Urothelium cell line (cell line): ENCODE measurements at regions not wholly inside any gene's neighbourhood (a gene's known extent, or its start where the extent isn't known, plus 50 kb on each side); places are given as distances from the start of the nearest gene placed in this dataset.
"Not testable (repeated sequence)": the region's sequence is repeated elsewhere in the genome, so short reads cannot be mapped to it uniquely, and the experiment has no call there.

Source experiments
- DNase-seq: peaks from one replicate; pipeline ENCODE4 v3.0.0; 2011; ENCODE audit warnings: low spot score, mixed read lengths
- FAIRE-seq: peaks from 2 replicates; lab custom pipeline; 2011; peaks lifted over from hg19 to GRCh38; lab: Jason Lieb, UNC

DNA sequence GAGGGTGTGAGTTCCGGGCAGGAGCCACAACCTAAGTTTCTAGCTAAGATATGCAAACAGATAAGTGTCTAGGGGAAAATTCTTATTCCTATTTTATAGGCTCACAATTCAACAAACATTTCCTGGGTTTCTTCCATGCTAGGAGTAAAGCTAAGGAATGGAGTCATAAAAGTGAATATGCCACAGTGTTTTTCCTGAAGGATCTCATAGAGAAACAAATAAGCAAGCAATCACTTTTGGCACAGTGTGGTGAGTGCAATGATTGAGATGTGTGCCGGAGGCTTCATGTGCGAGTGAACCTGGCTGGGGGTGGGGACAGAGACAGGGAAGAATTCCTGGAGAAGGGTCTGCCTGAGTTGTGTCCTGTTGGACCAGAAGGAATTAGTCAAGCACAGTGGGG is 147.4 kb downstream of the TENT5C start:
- DNase-seq (no peak), FAIRE-seq (no peak)

DNA sequence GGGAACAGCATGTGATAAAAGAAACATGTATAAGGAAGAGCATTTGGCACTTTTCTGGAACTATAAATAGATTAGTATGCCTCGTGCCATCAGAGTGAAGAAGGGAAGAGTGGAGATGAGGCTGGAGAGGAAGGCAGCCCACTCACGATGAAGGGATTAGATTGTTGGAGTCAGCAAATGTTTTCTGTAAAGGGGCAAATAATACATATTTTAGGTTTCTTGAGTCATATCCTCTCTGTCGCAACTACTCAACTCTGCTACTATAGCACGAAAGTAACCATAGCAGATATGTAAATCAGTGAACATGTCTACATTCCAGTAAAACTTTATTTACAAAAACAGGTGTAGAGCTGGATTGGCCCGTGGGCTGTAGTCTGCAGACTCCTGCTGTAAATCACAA is 147.8 kb downstream of the TENT5C start:
- no peak for FAIRE-seq
- no peak for DNase-seq

DNA sequence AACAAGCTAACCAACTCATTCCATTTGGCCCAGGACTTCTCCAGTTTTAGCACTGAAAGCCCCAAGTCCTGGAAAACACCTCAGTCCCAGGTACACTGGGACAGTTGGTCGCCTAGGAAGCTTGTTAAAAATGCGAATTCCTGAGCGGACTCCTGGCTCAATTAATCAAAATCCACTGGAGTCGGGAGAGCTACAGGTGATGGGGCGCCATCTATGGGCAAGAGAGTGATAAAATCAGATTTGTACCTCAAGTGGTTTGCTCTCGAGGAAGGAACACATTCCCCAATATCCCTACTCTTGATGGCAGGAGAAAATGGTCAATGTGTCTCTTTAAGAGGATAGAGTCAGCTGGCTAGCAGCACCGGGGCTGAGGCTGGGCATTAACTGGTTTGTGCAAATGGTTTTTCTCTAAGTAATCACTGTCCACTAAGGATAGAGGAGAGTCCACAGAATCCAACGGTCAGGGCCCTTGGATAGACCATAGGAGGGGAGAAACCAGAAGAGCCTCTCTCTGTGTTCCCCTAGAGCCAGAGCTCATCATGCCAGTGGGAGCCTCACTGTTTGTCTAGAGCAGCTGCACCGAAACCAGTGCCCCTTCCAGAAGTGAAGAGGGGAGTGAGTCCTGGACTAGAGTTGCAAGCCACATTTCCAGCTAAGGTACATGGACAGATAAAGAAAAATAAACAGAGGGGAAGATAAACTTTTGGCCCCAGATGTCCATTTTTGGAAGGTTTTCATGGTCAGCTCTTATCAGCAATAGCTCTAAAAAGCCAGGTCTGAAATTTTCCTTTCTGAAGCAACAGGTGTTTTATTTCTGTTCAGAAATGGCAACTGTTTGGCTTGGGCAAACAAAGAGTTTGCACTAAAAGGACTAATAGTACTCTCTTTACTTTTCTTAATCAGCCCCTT is 148.5 kb downstream of the TENT5C start:
- DNase-seq (peak; percentile 81), FAIRE-seq (no peak)

DNA sequence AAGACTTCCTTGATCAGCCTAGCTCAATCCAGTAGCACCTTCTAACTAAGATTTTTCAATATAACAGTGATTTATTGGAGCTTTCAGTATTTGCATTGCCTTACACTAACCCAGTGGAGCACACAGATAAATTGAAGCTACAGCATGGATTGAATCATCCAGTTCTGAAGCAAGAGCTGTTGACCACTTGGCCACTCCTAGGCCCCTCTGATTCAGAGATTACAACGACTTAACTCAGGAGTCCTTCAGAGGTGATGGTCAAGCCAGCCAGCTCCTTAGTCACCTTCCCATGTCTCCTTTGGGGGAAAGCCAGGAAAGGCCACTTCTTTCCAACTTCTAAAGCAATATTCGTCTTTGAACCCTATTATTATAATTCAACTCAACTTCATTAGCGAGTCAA is 151.8 kb downstream of the TENT5C start:
- DNase-seq (no peak), FAIRE-seq (no peak)

DNA sequence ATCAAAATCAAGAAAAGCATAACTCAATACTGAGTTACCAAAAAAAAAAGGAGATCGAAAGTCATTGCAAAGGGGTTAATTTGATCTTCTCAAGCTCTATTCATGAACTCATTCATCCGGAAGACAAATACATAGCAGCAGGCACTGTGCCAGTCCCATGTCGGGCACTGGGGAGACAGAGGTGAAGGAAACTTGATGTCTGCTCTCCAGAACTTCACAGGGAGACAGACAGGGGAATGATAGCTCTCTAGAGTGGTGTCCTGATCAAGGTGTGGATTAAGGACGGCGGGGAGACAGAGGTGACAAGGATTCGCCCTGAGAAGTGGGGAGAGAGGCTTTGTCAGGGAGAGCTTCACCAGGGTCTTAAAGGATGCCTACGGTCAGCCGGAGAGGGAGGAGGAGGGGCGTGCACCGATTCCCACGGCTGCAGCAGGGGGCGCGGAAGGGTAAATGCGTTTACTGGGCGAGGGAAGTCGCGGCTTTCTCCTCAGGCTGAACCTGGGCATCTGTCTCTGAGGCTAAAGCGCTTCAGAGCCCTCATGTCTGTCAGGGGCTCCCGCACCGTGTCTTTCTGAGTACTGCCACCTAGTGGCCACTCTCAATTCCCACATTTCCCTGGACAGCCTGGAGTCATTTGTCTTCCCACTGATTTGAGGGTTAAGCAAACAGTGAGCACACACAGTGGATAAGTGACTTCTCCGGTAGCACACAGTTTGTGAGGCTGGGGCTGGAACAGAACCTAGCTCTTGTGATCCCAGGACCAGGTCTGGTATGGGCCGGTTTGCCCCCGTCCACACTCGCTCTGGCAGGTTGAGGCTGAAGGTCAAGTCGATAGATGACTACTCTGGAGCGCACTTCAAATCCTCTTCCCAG is 152.8 kb downstream of the TENT5C start:
- DNase-seq = peak; percentile 90
- no peak for FAIRE-seq

DNA sequence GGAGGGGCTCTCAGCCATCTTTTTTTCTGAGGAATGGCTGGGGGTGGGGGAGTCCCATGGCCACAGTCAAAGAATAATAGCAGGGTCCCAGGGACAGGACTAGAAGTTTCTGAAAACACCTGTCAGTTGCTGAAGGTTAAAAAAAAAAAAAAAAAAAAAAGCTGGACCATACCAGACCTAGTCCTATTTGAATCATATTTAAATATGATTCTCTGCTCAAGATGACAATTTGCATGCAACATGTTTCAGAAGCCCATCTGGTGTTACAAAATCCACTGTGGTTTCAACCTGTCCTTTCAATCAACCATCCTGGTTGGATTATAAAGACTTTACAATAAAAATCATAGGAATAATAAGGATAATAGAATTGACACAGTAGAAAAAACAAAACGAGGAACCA is 153.7 kb downstream of the TENT5C start:
- FAIRE-seq (no peak), DNase-seq (no peak)

DNA sequence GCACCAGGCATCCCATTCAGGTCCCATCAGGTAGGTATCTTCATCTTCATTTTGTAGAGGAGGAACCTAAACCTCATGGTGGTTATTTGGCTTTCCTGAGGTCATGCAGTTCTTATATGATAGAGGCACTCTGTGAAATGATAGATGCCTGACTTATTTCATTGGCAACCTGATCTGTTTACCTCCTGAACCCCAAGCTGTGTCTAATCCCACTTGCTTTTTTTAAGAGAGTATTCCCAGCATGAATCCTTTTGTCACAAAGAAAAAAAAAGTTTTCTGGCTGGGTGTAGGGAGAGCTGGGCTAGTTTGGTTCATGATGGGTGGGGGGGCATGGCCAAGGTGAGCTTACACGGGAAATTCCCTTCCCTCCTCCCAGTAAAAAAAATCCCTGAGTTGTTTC is 154.2 kb downstream of the TENT5C start:
- DNase-seq = no peak

DNA sequence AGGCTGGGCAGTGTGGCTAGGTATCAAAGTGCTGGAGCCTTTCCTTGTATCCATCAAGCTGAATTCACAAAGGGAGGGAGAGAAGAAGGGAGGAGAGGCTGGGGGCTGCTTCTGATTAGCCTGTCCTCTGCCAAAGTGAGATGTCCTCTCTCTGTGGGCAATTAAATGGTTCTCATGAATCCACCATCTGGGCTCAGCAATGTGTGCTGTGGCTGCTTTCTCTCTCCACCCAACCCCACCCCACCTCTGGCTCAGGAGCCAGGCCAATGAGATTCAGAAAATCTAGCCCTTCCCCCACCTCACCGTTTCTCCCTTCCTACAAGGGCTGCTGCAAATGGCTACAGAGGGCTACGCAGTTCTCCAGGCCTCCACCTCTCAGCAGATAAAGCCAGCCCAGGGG is 154.6 kb downstream of the TENT5C start:
- DNase-seq = no peak
- FAIRE-seq = no peak

More for the DNA sequence above, 154.2 kb downstream of the TENT5C start:
- no peak for FAIRE-seq

DNA sequence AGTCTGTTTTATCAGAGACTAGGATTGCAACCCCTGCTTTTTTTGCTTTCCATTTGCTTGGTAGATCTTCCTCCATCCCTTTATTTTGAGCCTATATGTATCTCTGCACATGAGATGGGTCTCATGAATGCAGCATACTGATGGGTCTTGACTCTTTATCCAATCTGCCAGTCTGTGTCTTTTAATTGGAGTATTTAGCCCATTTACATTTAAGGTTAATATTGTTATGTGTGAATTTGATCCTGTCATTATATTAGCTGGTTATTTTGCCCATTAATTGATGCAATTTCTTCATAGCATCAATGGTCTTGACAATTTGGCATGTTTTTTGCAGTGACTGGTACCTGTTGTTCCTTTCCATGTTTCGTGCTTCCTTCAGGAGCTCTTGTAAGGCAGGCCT is 161.7 kb downstream of the GDAP2 start:
- DNase-seq, FAIRE-seq: not testable (repeated sequence)

DNA sequence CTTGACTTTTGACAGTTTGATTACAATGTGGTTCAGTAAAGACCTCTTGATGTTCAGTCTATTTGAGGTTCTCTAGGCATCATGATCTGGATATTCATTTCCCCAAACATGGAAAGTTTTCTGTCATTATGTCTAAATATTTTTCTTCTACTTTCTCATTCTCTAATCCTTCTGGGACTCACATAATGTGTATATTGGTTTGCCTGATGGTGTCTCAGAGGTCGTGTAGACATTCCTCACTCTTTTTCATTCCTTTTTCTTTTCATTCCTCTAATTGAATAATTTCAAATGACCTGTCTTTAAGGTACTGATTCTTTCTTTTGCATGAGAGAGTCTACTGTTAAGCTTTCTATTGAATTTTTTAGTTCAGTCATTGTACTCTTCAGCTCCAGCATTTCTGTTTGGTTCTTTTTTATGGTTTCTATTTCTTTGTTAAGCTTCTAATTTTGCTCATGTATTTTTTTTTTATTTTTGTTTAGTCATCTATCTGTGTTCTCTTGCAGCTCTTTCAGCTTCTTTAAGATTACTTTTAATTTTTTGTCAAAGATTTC is 158.4 kb downstream of the GDAP2 start:
- FAIRE-seq (no peak), DNase-seq (no peak)

DNA sequence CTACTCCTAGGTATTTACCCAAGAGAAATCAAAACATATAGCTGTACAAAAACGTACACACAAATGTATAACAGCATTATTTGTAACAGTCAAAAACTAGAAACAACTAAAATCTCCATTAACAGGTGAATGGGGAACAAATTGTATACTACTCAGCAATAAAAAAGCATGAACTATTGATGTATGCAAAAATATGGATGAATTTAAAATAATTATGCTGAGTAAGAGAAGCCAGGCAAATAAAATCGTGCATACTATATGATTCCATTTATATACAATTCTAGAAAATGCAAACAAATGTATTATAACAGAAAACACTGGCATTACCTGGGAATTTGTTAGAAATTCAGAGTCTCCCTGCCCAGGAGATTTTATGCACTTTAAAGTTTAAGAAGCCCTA is 150.1 kb downstream of the GDAP2 start:
- no peak for DNase-seq
- no peak for FAIRE-seq

DNA sequence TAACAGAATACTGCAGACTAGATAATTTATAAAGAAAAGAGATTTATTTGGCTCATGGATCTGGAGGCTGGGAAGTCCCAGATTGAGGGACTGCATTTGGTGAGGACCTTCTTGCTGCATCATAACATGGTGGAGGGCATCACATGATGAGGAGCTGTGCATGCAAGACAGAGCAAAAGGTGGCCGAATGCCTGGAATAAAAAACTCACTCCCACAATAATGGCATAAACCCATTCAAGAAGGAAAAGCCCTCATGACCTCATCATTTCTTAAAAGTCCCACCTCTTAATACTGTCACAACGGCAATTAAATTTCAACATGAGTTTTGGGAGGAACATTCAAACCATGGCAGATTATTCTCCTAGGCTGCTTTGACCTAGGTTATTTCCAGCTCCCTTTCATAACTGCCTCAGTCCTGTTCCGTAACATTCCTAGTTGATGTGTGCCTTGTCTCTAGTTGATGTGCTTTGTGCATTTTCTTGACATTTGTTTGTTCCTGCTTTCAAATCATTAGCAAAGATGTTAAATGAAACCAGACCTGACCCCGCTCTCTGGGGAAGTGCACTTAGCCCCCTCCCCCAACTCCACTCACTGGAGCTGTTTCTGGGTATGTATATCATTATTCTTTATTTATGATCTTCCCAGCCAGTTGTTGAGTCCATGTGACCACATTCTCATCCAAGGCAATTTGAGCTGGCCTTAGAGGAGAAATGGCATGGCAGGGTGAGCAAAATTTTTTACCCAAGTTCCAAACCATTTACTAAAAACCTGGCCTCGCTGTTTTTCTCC is 148.5 kb downstream of the GDAP2 start:
- no peak for DNase-seq
- no peak for FAIRE-seq

DNA sequence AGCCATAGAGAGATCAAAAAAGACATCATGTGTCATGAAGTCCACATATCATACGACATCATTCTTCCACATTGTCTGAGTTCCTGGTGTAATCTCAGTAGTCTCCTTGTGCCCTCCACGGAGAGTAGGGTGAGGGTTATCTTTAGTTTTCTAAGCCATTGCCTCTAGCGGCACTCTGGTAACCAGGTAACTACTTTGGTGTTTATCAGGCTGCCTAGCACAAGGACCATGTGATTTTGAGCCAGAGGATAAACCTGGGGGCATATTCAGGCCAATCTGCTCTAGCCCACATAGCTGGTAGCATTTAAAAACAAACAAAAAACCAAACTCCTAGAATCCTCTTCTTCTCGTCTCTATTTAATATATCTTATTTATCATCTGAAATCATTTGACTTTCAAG is 147.4 kb downstream of the GDAP2 start:
- DNase-seq = no peak
- FAIRE-seq = no peak

DNA sequence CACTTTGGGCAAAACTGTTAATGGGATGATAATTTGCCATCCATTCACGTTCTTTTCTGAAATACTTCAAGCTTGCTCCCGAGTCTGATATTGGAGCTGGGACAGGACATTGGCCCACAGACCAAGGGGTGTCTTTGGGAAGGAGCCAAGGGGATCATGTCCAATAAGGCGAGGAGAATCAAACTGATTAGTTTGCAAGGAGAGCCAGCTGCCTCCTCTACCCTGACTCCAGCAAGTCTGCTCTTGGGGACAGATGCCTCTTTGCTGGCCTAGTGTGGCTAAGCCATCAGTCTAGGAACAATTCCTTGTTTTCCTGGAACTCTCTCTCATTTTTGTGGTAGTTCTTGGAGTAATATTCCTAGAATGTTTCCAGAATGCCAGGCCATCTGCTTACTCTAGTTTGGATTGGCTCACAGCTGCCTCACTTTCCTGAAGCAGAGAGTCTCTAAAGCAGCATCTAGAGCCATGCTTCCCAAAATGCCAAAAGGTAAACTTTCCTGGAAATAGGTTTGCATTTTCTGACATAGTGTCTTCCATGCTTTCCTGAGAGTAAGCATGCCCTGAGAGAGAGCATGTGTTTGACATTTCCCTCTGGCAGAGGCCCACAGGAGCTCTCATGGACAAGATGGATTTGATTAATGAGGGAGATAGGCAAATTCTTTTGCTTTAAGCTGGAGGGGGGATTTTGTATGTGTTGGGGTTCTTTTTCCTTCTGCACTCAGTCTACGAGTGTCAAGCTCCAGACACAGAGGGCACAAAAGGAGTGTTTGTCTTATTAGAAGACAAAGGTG is 145.6 kb downstream of the GDAP2 start:
- FAIRE-seq (no peak), DNase-seq (no peak)

DNA sequence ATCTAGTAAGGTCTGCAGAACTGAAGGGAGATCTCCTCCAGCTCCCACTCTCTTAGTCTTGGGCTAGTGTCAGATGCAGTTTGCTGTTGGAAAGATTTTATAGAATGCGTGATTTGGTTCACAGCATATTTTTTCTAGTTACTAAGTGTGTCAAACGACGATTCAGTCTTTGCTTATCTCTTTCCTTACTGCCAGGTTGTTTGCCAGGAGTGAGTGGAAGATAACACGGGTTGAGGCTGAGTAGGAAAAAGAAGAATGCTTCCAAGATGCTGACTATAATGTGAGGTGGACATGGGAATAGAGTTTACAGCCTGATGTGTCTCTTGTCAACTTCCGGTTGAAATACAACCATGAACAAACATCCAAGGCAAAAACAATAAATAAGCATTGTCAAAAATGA is 141.4 kb downstream of the GDAP2 start:
- DNase-seq (no peak), FAIRE-seq (no peak)

DNA sequence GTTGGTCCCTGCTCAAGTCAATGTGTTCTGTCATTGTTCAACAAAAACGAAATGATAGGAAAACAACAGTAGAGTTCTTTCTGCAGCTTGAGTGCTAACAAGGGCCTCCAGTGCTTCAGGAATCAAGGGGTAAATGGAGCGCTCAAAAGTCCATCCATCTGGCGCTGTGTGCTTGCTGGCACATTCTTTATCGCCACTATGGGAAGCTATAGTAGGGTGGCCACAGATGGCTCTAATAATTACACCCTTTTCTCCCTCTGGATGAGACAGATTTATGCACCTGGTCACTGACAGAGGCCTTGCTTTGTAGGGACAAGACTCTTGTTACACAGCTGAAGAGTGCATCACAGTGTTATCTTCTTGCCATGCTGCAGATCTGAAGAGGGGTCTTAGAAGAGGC is 136.0 kb downstream of the GDAP2 start:
- no peak for FAIRE-seq
- DNase-seq = no peak

DNA sequence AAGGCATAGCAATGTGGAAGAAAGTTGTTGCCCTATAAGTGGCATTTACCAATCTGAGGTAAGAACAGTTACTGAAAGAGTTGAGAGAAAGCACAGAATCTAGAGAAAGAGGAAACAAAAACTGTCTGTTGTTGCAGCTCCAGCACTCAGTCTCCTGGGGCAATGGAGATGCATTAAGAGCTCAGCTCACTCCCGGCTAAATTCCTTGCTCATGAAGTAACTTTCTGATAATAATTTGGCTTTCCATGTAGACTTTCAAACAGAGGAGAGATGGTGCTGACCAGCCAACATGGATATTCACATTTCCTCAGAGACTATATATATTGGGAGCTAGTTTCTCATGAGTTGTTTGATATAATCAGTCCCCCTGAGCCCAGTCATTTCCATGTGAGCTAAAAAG is 135.3 kb downstream of the GDAP2 start:
- DNase-seq = no peak
- no peak for FAIRE-seq

DNA sequence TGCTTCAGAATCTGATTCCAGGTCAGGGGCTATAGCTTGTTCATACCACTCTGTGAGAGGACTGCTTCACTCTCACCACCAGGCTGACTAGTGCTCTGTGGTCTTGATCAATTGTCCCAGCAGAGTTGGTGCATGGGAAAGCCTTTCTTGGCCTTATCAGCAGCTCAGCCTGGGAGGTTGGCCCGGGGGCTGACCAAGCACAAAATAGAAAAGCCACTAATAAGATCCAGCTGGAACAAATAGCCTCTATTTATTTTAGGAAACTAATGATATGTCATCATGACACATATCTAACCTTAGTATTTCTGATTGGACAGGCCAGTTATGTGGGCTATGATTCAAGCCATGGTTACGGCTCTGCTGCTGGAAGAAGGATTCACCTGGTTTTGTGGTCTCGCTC is 134.2 kb downstream of the GDAP2 start:
- FAIRE-seq = no peak
- DNase-seq = peak; percentile 40

DNA sequence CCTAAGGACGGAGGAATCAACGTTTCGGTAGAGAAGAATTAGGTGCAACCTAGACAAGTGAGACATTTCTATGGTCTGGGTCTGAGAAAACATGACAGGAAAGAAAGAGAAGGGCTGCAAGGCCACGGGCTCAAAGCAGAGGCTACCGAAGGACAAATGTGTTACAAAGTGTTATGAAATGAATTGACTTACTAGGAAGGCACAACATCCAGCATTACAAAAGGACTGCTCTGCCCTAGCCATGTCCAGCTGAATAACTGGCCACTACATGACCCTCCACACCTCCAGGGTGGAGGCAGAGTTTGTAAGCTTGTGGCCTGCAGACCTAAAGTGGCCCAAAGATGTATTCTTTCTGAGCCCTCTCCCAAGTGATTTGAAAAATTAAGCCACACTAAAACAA is 133.6 kb downstream of the GDAP2 start:
- no peak for FAIRE-seq
- DNase-seq = no peak

DNA sequence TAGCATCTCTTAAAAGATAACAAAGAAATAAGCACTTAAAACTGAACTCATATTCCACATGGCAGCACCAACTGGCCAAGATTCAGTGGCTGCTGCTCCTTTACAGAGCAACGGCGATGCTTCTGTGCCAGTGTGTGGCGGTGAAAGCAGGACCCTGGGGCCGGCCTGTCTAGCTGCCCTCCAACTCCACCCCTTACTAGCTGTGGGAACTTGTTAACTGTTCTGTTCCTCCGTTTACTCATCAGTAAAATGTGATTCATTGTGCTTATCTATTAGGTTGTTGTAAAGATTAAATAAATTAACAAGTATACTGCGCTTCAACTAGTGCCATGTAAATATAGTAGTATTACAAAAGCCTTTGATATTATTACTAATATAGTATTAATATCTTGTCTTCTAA is 133.2 kb downstream of the GDAP2 start:
- DNase-seq = no peak
- no peak for FAIRE-seq
